RWPE2 (cell line): ENCODE measurements at regions not wholly inside any gene's neighbourhood (a gene's known extent, or its start where the extent isn't known, plus 50 kb on each side); places are given as distances from the start of the nearest gene placed in this dataset.

ENCODE experiments used
- ATAC-seq: fragments of 200-7000 bp; cut with Tn5 transposase; 3 replicates; pipeline ENCODE4 v1.9.1; 2021; ENCODE audit warnings: low read depth
- DNase-seq: peaks from one replicate; pipeline ENCODE4 v3.0.0-alpha.2; 2020; ENCODE audit warnings: low spot score
- H3K27ac ChIP-seq: fragments of 450-650 bp; 2 replicates; pipeline ENCODE4 v1.5.1; 2017; ENCODE audit warnings: mild to moderate bottlenecking; ENCODE audit not compliant: poor library complexity, severe bottlenecking
- H3K27me3 ChIP-seq: fragments of 250-450 bp; sonication (Bioruptor Pico); 2 replicates; pipeline ENCODE4 v1.5.1; 2021; ENCODE audit warnings: mild to moderate bottlenecking, moderate library complexity; ENCODE audit not compliant: insufficient read depth, poor library complexity, severe bottlenecking
- H3K36me3 ChIP-seq: fragments of 250-450 bp; sonication (Bioruptor Pico); 2 replicates; pipeline ENCODE4 v1.5.1; 2020; ENCODE audit warnings: low read depth, mild to moderate bottlenecking, moderate library complexity
- H3K4me1 ChIP-seq: fragments of 250-450 bp; sonication (Bioruptor Pico); 2 replicates; pipeline ENCODE4 v1.5.1; 2021; ENCODE audit warnings: mild to moderate bottlenecking, moderate library complexity; ENCODE audit not compliant: insufficient read depth, poor library complexity, severe bottlenecking
- H3K4me3 ChIP-seq: fragments of 250-450 bp; sonication (Bioruptor Pico); 2 replicates; pipeline ENCODE4 v1.5.1; 2021; ENCODE audit warnings: mild to moderate bottlenecking, moderate library complexity; ENCODE audit not compliant: severe bottlenecking
- H3K9me3 ChIP-seq: fragments of 250-450 bp; sonication (Bioruptor Pico); 2 replicates; pipeline ENCODE4 v1.5.1; 2021; ENCODE audit warnings: mild to moderate bottlenecking, moderate library complexity; ENCODE audit not compliant: severe bottlenecking
- CTCF ChIP-seq: fragments of 450-650 bp; IDR thresholded peaks from one replicate; pipeline ENCODE4 v1.5.1; 2017; ENCODE audit warnings: mild to moderate bottlenecking, moderate library complexity; ENCODE audit not compliant: poor library complexity, severe bottlenecking

GRCh38 chr3:34216711-34217335 lies 418.4 kb downstream of the PDCD6IP start:
- ATAC-seq: no peak
- Histone ChIP-seq H3K36me3 (no peaks in the 10 kb centered on the region), H3K9me3 (no peaks in the 10 kb centered on the region), H3K4me3 (no peak overlapping the region), H3K27ac (no peak overlapping the region), H3K4me1 (no peaks in the 10 kb centered on the region), H3K27me3 (no peaks in the 10 kb centered on the region)
- DNase-seq: no peak
- TF ChIP-seq CTCF: no peak

- Histone ChIP-seq H3K4me3 (no peak overlapping the region), H3K36me3 (no peaks in the 10 kb centered on the region), H3K4me1 (no peaks in the 10 kb centered on the region), H3K27me3 (no peaks in the 10 kb centered on the region), H3K27ac (no peak overlapping the region), H3K9me3 (no peaks in the 10 kb centered on the region)
- DNase-seq: no peak
- no peak for ATAC-seq
- no peak for TF ChIP-seq CTCF
Observed at GRCh38 chr3:34218706-34219385, 420.4 kb downstream of the PDCD6IP start.

GRCh38 chr3:34219556-34219955 lies 421.1 kb downstream of the PDCD6IP start:
- ATAC-seq: no peak
- H3K27me3 ChIP-seq: no peaks in the 10 kb centered on the region
- H3K36me3 ChIP-seq: no peaks in the 10 kb centered on the region

GRCh38 chr3:34225821-34226366 lies 427.5 kb downstream of the PDCD6IP start:
- Histone ChIP-seq H3K27me3 (no peaks in the 10 kb centered on the region), H3K36me3 (no peaks in the 10 kb centered on the region), H3K9me3 (peaks cover 2% of the 10 kb centered on the region), H3K4me3 (no peak overlapping the region), H3K4me1 (no peaks in the 10 kb centered on the region), H3K27ac (no peak overlapping the region)
- ATAC-seq: no peak
- no peak for DNase-seq
- TF ChIP-seq CTCF: no peak

More at GRCh38 chr3:34219556-34219955, 421.1 kb downstream of the PDCD6IP start:
- Histone ChIP-seq H3K9me3 (no peaks in the 10 kb centered on the region), H3K4me3 (no peak overlapping the region), H3K4me1 (no peaks in the 10 kb centered on the region), H3K27ac (no peak overlapping the region)
- no peak for TF ChIP-seq CTCF
- DNase-seq: no peak

- Histone ChIP-seq H3K9me3 (peaks cover 2% of the 10 kb centered on the region), H3K27ac (no peak overlapping the region), H3K36me3 (no peaks in the 10 kb centered on the region), H3K4me3 (no peak overlapping the region), H3K27me3 (no peaks in the 10 kb centered on the region), H3K4me1 (no peaks in the 10 kb centered on the region)
- ATAC-seq (no peak), DNase-seq (no peak)
- no peak for TF ChIP-seq CTCF
Observed at GRCh38 chr3:34229876-34230275, 431.4 kb downstream of the PDCD6IP start.
